ENCODE measurements at regions not wholly inside any gene's neighbourhood (a gene's known extent, or its start where the extent isn't known, plus 50 kb on each side); places are given as distances from the start of the nearest gene placed in this dataset.
"Not testable (repeated sequence)": the region's sequence is repeated elsewhere in the genome, so short reads cannot be mapped to it uniquely, and the experiment has no call there.

DNA sequence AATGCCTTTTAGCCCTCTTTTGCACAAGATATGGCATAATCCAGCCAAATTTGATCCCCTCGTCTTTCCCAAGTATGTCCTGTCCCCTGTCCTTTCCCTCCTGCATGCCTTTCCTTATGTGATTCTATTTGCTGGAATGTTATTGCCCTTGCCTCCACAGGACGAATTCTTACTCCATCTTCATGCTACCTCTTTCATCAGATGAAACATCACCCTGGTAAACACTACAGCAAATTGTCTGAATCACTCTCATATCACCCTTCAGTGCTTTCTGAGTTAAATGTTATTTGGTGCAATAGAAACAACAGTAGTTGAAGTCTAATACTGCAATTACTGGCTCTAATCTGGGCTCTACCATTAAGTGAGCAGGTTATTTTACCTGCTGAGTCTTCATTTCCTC, 52.2 kb upstream of the FAT1 start:
- FAIRE-seq (no peak), DNase-seq (ENCODE audit: insufficient read length, low spot score) (no peak)

- DNase-seq (ENCODE audit: insufficient read length, low spot score) = no peak
- no peak for FAIRE-seq
Observed at GRCh38 chr4:186778134-186778533, 54.5 kb upstream of the FAT1 start.

GRCh38 chr4:186780291-186781031, 56.8 kb upstream of the FAT1 start:
- FAIRE-seq (no peak), DNase-seq (ENCODE audit: insufficient read length, low spot score) (no peak)

- DNase-seq (ENCODE audit: insufficient read length, low spot score) = peak; percentile 57
Observed at GRCh38 chr4:186781032-186781917, 57.6 kb upstream of the FAT1 start.

DNA sequence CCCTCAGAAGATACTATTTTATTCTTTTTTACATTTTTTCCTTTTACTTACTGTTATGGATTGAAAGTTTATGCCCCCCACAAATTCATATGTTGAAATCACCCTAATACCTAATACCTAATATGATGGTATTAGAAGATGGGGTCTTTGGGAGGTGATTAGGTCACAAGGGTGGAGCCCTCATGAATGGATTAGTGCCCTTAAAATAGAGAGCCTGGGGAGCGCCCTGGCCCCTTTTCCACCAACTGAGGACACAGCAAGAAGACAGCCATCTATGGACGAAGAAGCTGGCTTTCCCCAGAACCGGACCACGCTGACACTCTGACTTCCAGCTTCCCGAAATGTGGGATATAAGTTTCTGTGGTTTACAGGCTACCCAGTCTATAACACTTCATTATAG, 58.6 kb upstream of the FAT1 start:
- no peak for DNase-seq (ENCODE audit: insufficient read length, low spot score)
- FAIRE-seq = no peak

More at GRCh38 chr4:186781032-186781917, 57.6 kb upstream of the FAT1 start:
- FAIRE-seq = no peak

- FAIRE-seq = no peak
- DNase-seq (ENCODE audit: insufficient read length, low spot score) = no peak
Observed at GRCh38 chr4:186787536-186787935, 63.9 kb upstream of the FAT1 start.

DNA sequence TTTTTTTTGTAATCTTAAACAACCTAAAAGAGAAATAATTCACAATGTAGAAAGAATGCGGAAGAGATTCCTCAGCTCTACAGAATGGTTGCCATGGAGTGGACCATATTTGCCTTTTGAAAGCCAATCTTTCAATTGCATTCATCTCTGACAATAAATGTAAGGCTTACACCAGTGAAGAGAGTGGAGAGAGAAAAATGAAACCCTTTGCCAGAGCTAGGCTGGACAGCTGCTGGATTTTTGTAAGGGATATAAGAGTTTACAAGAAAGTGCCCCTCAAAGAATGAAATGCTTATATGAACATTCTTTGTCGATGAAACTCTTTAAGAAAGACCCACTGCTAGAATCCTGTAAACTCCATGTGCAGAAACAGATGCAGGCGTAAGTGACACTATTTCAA, 66.0 kb upstream of the FAT1 start:
- DNase-seq (ENCODE audit: insufficient read length, low spot score) (no peak), FAIRE-seq (no peak)

DNA sequence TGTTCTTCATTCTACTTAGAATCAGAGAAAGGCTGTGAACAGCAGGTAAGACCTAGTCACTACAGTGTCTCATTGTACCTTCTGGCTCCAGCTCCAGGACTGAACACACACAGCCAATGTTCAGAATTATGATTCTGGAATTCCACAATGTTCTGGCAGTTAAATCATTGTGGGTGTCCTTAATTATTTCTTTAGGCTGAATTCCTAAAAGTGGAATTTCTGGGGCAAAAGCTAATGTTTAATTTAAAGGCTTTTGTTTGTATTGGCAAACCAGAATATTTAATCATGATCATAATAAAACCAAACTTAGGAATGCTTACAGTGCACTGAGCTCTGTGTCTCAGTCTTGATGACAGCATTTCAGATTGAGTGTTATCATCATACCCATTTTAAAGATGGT, 67.0 kb upstream of the FAT1 start:
- FAIRE-seq = no peak

GRCh38 chr4:186792728-186793366, 69.2 kb upstream of the FAT1 start:
- DNase-seq (ENCODE audit: insufficient read length, low spot score) (no peak), FAIRE-seq (peak; percentile 52)

More for the DNA sequence above, 67.0 kb upstream of the FAT1 start:
- no peak for DNase-seq (ENCODE audit: insufficient read length, low spot score)

DNA sequence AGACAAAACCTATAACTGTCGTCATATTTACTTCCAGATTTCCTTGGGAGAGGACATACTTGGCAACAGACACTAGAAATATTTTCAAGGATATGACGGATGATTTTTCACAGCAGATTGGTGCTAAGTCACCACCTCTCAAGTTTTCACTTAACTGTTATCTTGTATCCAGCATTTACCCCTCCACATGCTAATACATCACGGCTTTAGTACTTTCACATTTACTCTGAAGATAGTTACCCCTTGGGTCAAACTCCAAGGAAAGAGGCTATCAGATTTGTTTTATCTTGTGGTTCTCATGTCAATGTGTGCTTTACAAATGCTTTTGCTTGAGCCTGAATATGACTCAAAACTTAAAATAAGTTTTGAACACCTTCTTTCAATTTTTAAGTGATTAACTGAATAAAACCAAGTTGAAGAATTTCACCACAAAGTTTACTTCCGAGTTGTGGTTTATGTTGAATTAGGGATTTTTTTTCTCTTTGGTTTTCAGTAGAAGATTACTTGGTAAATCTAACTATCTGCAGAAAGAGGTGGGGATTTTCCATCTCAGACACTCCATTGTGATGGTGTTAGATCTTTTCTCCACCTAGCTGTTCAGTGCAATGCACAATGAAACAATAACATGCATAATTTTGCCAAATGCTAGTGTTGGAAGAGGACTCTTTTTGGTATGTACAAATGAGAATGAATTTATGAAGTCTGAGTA, 75.4 kb upstream of the FAT1 start:
- FAIRE-seq (no peak), DNase-seq (ENCODE audit: insufficient read length, low spot score) (no peak)

- FAIRE-seq (no peak), DNase-seq (ENCODE audit: insufficient read length, low spot score) (no peak)
Observed at GRCh38 chr4:186805020-186805820, 81.6 kb upstream of the FAT1 start.

- not testable (repeated sequence) for DNase-seq (ENCODE audit: insufficient read length, low spot score); FAIRE-seq
Observed at GRCh38 chr4:186805917-186806316, 82.3 kb upstream of the FAT1 start.

GRCh38 chr4:186806679-186807421, 83.2 kb upstream of the FAT1 start:
- DNase-seq (ENCODE audit: insufficient read length, low spot score) (no peak), FAIRE-seq (no peak)

DNA sequence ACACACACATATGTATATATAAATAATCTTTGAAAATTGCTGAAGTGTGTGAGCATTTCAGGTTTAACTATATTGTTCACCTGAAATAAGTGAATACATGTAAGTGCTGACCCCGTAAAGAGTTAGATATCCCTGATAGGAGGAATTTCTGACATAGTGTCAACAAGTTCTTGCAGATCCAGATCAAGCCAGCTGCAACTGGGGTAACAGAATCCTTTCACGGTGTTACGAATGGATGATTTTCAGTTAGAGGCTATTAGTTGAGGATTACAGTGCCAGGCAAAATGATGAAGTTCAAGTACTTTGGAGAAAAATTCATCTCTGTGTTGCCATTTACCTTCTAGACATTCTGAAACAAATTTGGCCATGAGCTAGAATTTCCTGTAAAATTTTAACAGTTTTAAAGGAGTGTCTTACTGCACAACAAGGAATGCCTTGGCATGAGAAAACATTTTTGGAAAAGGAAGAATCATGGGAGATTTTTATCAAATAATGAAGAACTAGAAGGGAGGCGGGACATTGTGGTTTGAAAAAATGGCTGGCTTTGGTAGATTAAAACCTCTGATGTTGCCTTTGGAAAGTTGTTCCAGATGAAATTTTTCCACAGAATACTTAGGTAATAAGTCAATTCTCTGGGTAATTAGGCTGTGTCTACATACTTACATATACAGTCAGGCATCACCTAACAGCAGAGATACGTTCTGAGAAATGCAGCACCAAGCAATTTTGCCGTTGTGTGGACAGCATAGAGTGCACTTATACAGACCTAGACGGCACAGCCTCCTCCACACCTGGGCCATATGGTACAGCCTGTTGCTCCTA, 84.4 kb upstream of the FAT1 start:
- DNase-seq (ENCODE audit: insufficient read length, low spot score) (no peak), FAIRE-seq (peak; percentile 59)

- DNase-seq (ENCODE audit: insufficient read length, low spot score) (no peak), FAIRE-seq (no peak)
Observed at GRCh38 chr4:186808630-186809018, 85.0 kb upstream of the FAT1 start.

DNA sequence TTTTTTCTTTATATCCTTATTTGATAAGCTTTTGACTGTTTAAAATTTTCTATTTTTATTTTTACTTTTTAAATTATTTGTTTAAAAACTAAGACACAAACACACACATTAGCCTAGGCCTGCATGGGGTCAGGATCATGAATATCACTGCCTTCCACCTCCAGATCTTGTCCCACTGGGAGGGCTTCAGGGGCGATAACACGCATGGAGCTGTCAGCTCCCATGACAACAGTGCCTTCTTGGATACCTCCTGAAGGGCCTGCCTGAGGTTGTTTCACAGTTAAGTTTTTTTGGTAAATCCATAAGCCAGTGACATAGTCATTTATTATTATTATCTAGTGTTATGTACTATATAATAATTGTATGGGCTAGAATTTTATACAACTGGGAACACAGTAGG, 85.4 kb upstream of the FAT1 start:
- no peak for FAIRE-seq
- no peak for DNase-seq (ENCODE audit: insufficient read length, low spot score)

DNA sequence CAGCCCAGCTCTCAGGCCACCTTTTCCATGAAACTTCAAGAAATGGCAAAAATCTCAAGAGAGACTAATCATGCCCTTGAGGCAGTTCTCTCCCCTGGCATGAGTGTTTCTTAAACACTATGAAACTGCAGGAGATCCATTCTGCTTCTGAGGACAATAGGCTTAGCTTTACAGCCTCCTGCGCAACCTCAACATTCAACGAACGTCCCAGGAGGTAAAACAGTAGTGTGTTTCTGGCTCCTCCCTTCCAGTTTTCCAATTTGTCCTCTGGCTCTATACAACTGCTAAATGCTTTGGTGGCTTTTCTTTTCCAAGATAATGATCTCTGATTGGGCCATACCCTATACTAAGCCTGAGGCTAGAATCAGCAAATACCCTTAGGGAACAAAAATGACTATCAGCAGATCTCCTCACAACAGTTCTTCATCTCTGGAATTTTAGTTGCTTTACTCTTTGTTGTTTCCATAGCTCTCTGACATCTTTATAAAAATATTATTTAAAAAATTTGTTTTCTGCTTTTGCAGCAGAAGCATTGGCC, 87.0 kb upstream of the FAT1 start:
- no peak for DNase-seq (ENCODE audit: insufficient read length, low spot score)
- no peak for FAIRE-seq

DNA sequence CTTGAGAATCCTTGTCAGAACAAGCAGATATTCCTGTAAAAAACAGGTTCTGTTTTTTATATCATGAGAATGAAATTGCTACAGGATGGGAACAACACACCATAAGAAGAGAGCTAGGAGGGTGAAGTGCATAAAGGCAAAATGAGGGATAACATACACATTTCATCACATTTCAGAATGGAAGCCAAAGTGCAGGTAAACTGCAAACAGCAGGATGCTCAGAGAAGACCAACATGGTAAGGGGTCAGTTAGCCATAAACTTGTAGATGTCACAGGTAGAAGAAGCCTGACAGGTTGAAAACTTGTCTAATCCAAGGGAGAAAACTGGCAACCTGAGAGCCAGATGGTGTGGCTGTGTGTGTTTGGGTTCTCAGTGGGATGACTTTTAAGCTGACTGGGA, 88.9 kb upstream of the FAT1 start:
- FAIRE-seq = no peak
- DNase-seq (ENCODE audit: insufficient read length, low spot score) = no peak

All from HTR-8/SVneo (cell line).